CD4-positive, alpha-beta T cell treated with Interleukin-4 for 4 hours (primary cell): ENCODE measurements at regions not wholly inside any gene's neighbourhood (a gene's known extent, or its start where the extent isn't known, plus 50 kb on each side); places are given as distances from the start of the nearest gene placed in this dataset.

Source experiments
- DNase-seq: peaks from one replicate; pipeline ENCODE4 v3.0.0-alpha.2; 2020

GRCh38 chr11:45597097-45597496 is 68.3 kb downstream of the CHST1 start:
- DNase-seq: no peak

DNA sequence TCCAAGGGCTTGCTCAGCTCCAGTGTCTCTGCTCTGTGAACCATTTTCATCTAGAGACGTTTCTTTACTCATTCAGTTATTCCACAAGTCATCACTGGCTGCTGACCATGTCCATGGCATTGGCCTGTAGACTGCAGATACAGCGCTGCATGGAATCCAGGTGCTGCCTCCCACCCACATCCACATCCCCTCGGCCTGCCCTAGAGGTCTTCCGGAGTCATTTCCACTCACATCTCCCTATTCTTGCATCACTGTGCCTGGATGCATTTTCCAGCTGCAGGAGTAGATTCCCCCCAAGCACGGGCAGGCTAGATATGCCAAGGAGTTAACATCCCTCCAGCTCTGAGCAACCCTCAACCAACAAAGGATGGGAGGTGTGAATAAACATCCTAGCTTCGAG is 68.9 kb downstream of the CHST1 start:
- no peak for DNase-seq

DNA sequence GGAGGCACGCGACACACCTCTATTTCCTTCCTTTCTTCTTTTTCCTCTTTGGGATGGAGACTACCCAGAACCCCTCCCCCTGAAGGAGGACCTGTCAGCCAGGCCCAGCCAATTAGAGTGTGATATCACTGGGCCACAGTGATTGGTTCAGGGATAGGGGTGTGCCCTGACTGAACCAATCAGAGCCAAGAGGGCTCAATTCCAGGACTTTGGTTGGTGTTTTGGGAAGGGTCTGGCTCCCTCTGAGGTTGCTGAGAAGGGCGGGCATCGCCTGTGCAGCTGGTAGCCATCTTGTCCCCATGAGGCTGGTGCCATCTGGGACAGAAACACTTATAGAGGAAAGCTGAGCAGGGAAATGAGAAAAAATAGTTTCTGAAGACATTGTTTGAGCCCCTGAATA is 71.4 kb downstream of the CHST1 start:
- DNase-seq: no peak

- DNase-seq: no peak
Measured at GRCh38 chr11:45592636-45593035, 72.8 kb downstream of the CHST1 start.

- no peak for DNase-seq
Measured at GRCh38 chr11:45590743-45591142, 74.7 kb downstream of the CHST1 start.

DNA sequence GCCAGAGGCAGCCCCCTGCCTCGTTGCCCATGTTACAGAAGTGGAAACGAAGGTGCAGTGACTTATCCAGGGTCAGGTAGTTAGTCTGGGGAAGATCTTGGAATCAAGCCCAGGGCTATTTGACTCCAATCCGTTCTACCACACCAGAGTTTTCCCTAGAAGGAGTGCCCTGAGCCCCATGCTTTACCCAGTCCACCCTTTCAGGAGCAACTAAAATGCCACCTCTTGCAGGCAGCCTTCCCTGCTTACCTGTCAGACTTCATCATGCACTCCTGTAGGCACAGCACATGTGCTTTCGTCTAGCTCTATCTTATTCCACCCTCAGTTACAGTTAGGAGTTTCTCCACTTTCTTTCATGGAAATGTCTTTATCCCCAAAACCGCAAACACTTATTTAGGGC is 80.2 kb downstream of the CHST1 start:
- no peak for DNase-seq

GRCh38 chr11:45583981-45584566 is 81.3 kb downstream of the CHST1 start:
- DNase-seq: no peak

- no peak for DNase-seq
Measured at GRCh38 chr11:45580399-45580798, 85.0 kb downstream of the CHST1 start.

GRCh38 chr11:45578316-45578715 is 87.1 kb downstream of the CHST1 start:
- no peak for DNase-seq

DNA sequence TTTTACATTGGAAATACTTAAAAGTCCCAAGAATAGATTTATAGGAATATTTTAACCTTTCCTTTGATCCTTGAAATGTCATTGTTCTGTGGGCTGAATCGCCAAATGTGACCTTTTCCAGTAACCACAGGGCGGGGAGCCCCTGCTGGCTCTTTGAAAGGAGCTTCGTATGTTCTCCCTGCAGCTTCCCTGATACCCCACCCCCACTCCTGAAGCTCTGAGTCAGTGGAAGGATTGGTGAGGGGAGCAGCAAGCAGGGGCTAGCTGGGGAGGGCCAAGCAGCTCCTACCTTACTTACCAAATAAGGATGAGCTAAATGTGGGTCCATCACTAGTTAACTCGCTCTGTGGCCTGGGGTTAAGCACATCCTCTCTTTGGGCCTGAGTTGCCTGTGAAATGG is 87.7 kb downstream of the CHST1 start:
- DNase-seq: no peak

DNA sequence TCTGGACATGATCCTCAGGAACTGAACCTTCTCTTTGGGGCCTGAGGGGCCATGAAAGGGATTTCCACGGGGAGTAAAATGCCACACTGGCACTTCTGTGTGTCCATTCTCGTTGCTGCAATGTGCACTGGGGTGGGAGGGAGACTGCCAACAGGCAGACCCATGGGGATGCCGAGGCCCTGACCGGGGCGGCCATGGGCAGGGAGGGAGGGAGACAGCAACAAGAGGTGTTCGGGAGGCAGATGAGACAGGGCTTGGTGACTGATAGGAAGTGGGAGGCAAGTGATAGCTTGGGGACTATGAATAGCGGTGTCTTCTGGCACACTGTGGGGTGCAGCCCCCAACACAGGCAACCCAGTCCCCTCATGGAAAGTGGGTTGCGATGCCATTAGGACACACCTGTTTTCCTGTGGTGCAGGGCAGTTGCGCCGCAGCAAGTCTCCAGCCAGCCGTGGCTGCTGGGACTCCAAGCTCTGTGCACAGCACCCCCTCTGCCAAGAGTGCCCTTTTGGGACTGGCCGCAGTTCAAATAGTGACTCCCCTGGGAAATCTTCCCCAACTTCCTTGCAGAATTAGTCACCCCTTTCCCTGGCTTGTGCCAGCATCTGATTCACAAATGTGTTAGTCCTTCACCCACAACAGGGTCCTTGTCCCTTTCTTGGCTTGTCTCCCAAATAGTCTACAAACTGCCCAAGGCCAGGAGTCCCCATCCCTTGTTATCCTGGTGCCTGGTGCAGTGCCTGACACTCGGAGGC is 88.8 kb downstream of the CHST1 start:
- DNase-seq: no peak

DNA sequence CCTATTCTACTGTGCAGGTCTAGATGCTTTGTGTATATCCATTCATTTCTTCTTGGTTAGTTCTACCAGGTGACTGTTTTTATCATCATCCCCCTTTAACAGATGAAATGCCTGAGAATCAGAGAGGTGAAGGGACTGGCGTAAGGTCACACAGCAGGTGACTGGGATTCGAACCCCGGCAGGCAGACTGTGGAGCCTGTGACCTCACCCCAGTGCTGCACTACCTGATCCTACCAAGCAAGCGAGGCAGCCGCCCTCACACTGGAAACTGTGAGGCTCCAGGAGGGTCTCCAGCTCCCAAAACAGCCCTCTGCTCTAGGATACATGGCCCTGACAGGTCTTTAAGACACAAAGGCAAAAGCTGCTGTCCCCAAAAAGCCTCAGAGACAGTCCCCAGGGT is 91.7 kb downstream of the CHST1 start:
- no peak for DNase-seq

- no peak for DNase-seq
Measured at GRCh38 chr11:45572354-45573123, 92.9 kb downstream of the CHST1 start.

DNA sequence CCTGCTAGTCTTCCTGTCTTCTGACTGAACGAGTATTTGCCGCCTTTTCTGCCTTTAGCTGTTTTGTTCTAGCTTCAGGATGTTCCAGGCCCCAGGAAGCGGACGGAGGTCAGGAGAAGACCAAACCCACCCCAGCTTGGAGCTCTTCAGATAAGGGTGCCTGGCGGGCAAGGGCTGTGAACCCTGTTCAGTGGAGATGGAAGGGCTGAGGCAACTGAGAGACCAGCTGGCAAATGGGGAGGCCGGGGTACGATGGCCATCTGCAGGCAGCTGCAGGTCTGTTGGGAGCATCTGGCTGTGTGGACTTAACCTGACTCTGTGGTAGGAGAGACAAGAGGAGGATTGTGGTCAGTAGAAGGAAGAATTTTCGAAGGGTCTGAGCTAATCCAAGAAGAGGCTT is 95.6 kb downstream of the CHST1 start:
- no peak for DNase-seq

DNA sequence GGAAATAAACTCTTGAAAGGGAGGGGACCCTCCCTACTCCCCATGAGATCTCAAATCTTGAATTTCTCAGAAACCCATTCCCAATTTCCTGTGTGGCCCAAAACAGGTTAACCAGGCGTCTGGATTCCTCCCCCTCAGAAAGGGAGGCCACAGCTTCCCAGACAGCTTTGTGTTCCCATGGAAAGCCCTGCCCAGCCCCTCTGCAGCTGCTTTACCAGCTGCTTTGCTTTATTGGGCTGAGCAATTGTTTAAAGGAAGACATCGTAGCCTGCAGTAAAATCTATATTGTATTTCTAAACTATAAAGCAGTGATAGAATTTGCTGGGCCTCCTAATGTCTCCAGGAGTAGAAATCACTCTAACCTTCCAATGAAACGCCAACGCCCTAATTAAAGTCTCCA is 97.4 kb downstream of the CHST1 start:
- DNase-seq: no peak

DNA sequence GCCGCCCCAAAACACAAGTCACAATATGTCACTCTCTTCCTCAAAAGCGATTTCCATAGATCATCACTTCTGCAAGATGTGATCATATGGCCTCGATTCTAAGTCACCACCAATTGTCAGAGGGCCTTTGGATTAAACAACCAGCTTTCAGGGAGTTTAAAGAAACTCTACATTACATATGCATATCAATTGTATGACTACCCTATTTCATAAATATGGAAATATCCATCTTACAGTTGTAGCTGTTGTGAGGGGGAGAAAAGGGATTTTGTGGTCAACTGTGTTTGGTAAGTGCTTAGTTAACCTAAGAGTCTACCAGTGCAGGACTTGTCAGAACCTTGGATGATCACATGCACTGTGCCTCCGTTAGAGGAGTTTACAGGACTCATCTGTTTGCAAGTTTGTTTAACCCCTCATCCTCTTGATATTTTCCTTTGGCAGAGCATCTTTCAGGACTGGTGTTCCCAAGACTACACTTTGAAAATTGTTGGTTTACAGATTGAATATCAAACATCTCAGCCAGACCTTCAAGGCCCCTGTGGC is 99.9 kb downstream of the CHST1 start:
- no peak for DNase-seq

- no peak for DNase-seq
Measured at GRCh38 chr11:45563810-45564209, 101.6 kb downstream of the CHST1 start.

GRCh38 chr11:45563171-45563570 is 102.3 kb downstream of the CHST1 start:
- no peak for DNase-seq

DNA sequence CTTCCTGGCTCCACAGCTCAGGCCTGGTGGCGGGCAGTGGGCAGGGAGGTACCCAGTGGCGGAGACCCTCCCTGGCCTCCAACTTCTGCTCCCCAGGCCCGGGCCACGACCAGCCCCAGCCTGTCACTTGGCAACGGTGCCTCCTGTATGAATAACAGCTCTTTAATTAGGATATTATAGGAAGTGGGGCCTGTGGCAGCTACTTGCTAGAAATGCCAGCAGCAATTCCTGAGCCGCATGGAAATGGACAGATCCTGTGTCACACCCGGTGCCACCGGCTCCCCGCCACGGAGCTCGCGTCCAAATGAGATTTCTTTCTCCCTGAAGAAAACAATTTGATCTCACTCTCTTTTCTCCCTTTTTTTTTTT is 104.5 kb downstream of the CHST1 start:
- DNase-seq: no peak

GRCh38 chr11:45560155-45560912 is 105.1 kb downstream of the CHST1 start:
- no peak for DNase-seq

- DNase-seq: no peak
Measured at GRCh38 chr11:45556851-45557707, 108.3 kb downstream of the CHST1 start.
